Tibial artery (tissue), 4 donors: ENCODE measurements at regions not wholly inside any gene's neighbourhood (a gene's known extent, or its start where the extent isn't known, plus 50 kb on each side); places are given as distances from the start of the nearest gene placed in this dataset.

Experiments
- DNase-seq, 2 donors: peaks; one replicate each; pipeline ENCODE4 v3.0.0-alpha.2; 2019
- H3K27ac ChIP-seq, 2 donors: fragments of 200-600 bp; sonication (generic) in 1 of 2; 1 replicate in 1 of 2; 2 replicates in 1 of 2; pipeline ENCODE4 v1.5.1; 2018 to 2019; ENCODE audit warnings: mild to moderate bottlenecking in 1 of 2
- H3K27me3 ChIP-seq, 2 donors: fragments of 200-600 bp; sonication (generic) in 1 of 2; one replicate each; pipeline versions ENCODE4 v1.5.1 to v1.6.0; 2016 to 2019
- H3K36me3 ChIP-seq, 3 donors: fragments of 200-600 bp; sonication (generic) in 2 of 3; one replicate each; pipeline ENCODE4 v1.5.1; 2016 to 2019; ENCODE audit warnings: mild to moderate bottlenecking in 2 of 3
- H3K4me1 ChIP-seq, 4 donors: fragments of 200-600 bp; sonication (generic) in 2 of 4; 1 replicate in 3 of 4; 2 replicates in 1 of 4; pipeline ENCODE4 v1.5.1; 2016 to 2019
- H3K4me3 ChIP-seq, 2 donors: fragments of 200-600 bp; sonication (generic) in 1 of 2; 1 replicate in 1 of 2; 2 replicates in 1 of 2; pipeline ENCODE4 v1.5.1; 2018 to 2019; ENCODE audit warnings: mild to moderate bottlenecking in 2 of 2
- H3K9me3 ChIP-seq, 3 donors: fragments of 200-600 bp; sonication (generic) in 1 of 3; one replicate each; pipeline ENCODE4 v1.5.1; 2016 to 2019
- intact Hi-C: fragments of 100-400 bp; cut with DNase I; formaldehyde crosslinking; loops from one replicate; pipeline ENCODE4 v1.15.0; 2023; ENCODE audit warnings: low total_unique reads
- TF ChIP-seq, protein P1 (sequence below), 2 experiments: fragments of 200-600 bp in 1 of 2; fragments of 450-650 bp in 1 of 2; IDR thresholded peaks; one replicate each; pipeline ENCODE4 v1.5.1; 2017 to 2019; ENCODE audit warnings: antibody characterized with exemption in 2 of 2, mild to moderate bottlenecking in 1 of 2, moderate library complexity in 1 of 2

- TF ChIP-seq, protein P1, sequence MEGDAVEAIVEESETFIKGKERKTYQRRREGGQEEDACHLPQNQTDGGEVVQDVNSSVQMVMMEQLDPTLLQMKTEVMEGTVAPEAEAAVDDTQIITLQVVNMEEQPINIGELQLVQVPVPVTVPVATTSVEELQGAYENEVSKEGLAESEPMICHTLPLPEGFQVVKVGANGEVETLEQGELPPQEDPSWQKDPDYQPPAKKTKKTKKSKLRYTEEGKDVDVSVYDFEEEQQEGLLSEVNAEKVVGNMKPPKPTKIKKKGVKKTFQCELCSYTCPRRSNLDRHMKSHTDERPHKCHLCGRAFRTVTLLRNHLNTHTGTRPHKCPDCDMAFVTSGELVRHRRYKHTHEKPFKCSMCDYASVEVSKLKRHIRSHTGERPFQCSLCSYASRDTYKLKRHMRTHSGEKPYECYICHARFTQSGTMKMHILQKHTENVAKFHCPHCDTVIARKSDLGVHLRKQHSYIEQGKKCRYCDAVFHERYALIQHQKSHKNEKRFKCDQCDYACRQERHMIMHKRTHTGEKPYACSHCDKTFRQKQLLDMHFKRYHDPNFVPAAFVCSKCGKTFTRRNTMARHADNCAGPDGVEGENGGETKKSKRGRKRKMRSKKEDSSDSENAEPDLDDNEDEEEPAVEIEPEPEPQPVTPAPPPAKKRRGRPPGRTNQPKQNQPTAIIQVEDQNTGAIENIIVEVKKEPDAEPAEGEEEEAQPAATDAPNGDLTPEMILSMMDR (IDR thresholded peaks at IDR 0.05), result no peak
- H3K27ac ChIP-seq, result no peak overlapping the region
- H3K4me1 ChIP-seq, result no peaks in the 10 kb centered on the region
- intact Hi-C loops, result no loop called here
- no peaks in the 10 kb centered on the region for H3K36me3 ChIP-seq
- no peaks in the 10 kb centered on the region for H3K27me3 ChIP-seq
- H3K4me3 ChIP-seq, result no peak overlapping the region
- no peak for DNase-seq
- no peaks in the 10 kb centered on the region for H3K9me3 ChIP-seq
Observed at GRCh38 chr3:82050382-82050781, 288.9 kb upstream of the GBE1 start.

- Histone ChIP-seq H3K27me3 (no peaks in the 10 kb centered on the region), H3K27ac (no peak overlapping the region), H3K36me3 (no peaks in the 10 kb centered on the region), H3K4me3 (no peak overlapping the region), H3K4me1 (no peaks in the 10 kb centered on the region), H3K9me3 (no peaks in the 10 kb centered on the region)
- intact Hi-C loops, result no loop called here
- no peak for DNase-seq
- TF ChIP-seq, protein P1 (IDR thresholded peaks at IDR 0.05), result no peak
Observed at GRCh38 chr3:82048711-82049110, 287.3 kb upstream of the GBE1 start.

GRCh38 chr3:82044930-82045705 lies 283.7 kb upstream of the GBE1 start:
- no peak for DNase-seq

GRCh38 chr3:82038556-82038955 lies 277.1 kb upstream of the GBE1 start:
- no peak for DNase-seq
- intact Hi-C loops, result no loop called here
- Histone ChIP-seq H3K4me1 (no peaks in the 10 kb centered on the region), H3K4me3 (no peak overlapping the region), H3K9me3 (no peaks in the 10 kb centered on the region), H3K27ac (no peak overlapping the region), H3K36me3 (no peaks in the 10 kb centered on the region), H3K27me3 (no peaks in the 10 kb centered on the region)
- TF ChIP-seq, protein P1 (IDR thresholded peaks at IDR 0.05), result no peak

More at GRCh38 chr3:82044930-82045705, 283.7 kb upstream of the GBE1 start:
- Histone ChIP-seq H3K36me3 (no peaks in the 10 kb centered on the region), H3K4me3 (no peak overlapping the region), H3K27ac (no peak overlapping the region), H3K4me1 (no peaks in the 10 kb centered on the region), H3K27me3 (no peaks in the 10 kb centered on the region), H3K9me3 (no peaks in the 10 kb centered on the region)
- intact Hi-C loops, result no loop called here
- TF ChIP-seq, protein P1 (IDR thresholded peaks at IDR 0.05), result no peak

GRCh38 chr3:82033186-82033585 lies 271.7 kb upstream of the GBE1 start:
- Histone ChIP-seq H3K9me3 (no peaks in the 10 kb centered on the region), H3K27ac (no peak overlapping the region), H3K27me3 (no peaks in the 10 kb centered on the region), H3K4me3 (no peak overlapping the region), H3K4me1 (no peaks in the 10 kb centered on the region), H3K36me3 (no peaks in the 10 kb centered on the region)
- intact Hi-C loops, result no loop called here
- DNase-seq, result no peak
- TF ChIP-seq, protein P1 (IDR thresholded peaks at IDR 0.05), result no peak
